GM12865 (cell line): ENCODE measurements at regions not wholly inside any gene's neighbourhood (a gene's known extent, or its start where the extent isn't known, plus 50 kb on each side); places are given as distances from the start of the nearest gene placed in this dataset.

ENCODE experiments used
- DNase-seq: peaks from one replicate; pipeline ENCODE4 v3.0.0; 2010; ENCODE audit warnings: low read depth
- H3K4me3 ChIP-seq: 2 replicates; pipeline ENCODE4 v1.5.1; 2011; ENCODE audit warnings: mild to moderate bottlenecking, low read depth, low read length, control low read depth
- TF ChIP-seq, protein P1 (sequence below): IDR thresholded peaks from 2 replicates; pipeline ENCODE4 v1.5.1; 2011; ENCODE audit warnings: low read length, control low read depth, low read depth, inconsistent platforms; ENCODE audit not compliant: insufficient read depth; ENCODE audit errors: missing control alignments

DNA sequence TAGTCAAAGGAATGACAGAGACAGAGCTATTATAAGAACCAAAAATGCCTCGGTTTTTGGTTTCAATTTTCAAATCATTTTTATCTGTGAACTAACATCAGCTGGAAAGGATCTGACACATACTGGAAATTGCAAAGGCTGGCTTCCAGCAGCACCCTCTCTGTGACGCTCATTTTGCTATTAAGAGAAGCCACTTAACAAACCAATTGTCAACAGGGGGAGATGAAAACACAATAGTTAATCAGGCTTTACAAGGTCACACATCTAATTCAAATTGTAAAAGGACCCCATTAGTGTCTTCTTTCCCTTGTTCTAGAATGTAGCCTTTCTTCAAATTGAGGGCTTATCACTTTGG is 160.5 kb downstream of the TFAP2B start:
- TF ChIP-seq, protein P1, sequence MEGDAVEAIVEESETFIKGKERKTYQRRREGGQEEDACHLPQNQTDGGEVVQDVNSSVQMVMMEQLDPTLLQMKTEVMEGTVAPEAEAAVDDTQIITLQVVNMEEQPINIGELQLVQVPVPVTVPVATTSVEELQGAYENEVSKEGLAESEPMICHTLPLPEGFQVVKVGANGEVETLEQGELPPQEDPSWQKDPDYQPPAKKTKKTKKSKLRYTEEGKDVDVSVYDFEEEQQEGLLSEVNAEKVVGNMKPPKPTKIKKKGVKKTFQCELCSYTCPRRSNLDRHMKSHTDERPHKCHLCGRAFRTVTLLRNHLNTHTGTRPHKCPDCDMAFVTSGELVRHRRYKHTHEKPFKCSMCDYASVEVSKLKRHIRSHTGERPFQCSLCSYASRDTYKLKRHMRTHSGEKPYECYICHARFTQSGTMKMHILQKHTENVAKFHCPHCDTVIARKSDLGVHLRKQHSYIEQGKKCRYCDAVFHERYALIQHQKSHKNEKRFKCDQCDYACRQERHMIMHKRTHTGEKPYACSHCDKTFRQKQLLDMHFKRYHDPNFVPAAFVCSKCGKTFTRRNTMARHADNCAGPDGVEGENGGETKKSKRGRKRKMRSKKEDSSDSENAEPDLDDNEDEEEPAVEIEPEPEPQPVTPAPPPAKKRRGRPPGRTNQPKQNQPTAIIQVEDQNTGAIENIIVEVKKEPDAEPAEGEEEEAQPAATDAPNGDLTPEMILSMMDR = no peak
- H3K4me3 ChIP-seq = no peak overlapping the region
- DNase-seq = no peak

DNA sequence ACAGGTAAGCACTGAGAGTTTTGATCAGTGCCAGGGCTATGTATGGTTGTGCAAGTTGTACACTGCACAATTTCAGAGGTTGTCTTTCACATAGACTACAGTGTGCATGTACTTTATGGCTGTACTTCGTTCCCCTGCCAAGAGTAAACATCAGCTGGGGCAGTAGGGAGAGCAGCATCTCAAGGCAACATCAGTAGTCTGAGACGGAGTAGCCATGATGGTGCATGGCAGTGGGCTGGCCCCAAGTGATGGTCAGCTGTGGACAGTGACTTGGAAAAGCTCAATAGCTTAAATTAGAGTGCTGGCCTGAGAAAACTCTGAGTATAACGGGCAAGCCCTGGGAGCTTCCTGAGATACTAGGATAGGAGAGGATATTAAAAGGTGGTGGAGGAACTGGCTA is 165.5 kb downstream of the TFAP2B start:
- DNase-seq = no peak
- no peak overlapping the region for H3K4me3 ChIP-seq
- TF ChIP-seq, protein P1 = no peak

DNA sequence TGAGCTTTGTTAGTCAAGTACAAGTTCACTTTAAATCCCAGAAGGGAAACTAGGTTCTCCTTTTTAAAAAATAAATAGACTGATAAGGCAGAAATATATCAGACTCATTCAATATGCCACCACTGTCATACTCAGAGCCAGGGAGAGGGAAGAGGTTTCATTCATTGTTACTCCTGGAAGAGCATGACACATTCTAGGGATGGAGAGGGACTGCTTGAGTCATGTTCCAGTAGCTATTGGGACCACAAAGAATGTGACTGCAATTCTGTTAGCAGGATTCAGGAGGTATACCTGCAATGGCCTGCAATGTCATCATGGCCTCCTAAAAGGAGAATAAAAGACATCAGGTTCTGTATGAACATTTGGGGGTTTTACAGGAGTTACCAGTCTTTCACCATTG is 167.6 kb downstream of the TFAP2B start:
- no peak for DNase-seq
- TF ChIP-seq, protein P1 = no peak
- no peak overlapping the region for H3K4me3 ChIP-seq

DNA sequence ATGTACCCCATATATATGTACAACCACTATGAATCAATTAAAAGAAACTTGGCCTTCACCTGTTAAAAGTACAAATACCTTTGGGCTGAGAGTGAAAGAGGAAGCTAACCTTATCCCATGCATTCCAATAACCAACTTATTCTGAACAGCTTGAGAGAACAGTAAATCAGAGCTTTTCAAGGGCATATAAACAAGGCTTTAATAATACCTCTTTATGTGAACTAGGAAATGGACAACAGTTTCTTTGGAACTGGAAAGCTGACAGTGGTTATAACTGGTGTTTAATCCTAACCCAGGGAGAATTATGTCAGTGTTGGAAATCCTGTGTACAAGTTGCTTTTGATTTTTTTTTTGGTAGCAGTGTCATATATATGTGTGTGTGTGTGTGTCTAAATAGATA is 170.5 kb downstream of the TFAP2B start:
- no peak overlapping the region for H3K4me3 ChIP-seq
- TF ChIP-seq, protein P1 = no peak
- no peak for DNase-seq

DNA sequence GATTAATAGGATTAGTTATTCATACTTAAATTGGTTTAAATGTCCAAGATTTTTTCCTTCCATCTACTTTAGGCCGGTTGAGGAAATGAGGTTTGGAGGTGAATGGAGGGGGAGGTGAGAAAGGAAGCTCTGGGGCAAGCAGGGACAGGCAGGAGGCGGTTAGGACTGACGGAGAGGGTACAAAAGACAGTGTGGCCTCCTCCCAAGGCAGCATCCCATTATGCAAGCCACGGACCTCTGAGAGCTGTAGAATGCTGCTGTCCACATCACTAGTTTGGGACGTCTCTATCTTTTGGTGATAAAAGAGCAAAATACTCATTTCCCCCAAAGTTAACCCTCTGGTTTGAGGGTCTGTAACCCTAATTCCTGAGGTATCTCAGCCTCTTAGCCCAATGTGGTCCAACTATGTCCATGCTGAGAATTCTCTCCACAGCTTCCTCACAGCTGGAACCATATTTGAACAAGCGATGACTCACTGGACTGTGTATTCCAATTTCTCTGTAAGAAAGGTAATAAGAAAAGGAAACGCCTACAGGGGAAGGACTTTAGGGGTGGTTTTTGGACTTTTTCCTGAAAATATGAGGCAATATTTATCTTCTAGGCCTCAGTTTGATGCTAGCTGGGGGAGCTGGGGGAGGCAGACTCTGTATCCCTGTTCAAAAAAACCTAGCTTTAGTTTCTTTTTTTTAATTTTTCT is 172.2 kb downstream of the TFAP2B start:
- no peak overlapping the region for H3K4me3 ChIP-seq
- no peak for DNase-seq
- TF ChIP-seq, protein P1 = no peak

DNA sequence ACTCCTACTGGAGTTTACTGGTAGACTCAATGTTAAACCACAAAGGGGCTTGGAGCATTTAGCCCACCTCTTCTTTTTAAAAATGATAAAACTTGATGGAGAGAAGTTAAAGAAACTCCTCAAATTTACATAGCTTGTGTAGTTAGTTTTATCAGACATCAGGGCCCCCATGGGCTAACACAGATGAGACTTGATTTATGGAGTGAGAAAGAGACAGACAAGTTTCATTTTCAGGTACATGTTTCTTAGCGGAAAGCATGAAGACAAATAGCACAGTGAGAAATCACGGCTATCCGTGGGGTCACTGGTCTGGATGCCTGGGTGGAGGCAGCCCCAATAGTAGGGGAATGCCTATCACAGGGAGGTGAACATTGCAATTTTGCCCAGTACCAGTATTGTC is 173.6 kb downstream of the TFAP2B start:
- TF ChIP-seq, protein P1 = no peak
- H3K4me3 ChIP-seq = no peak overlapping the region
- no peak for DNase-seq
